MV-4-11 (cell line): ENCODE measurements at regions not wholly inside any gene's neighbourhood (a gene's known extent, or its start where the extent isn't known, plus 50 kb on each side); places are given as distances from the start of the nearest gene placed in this dataset.
"Not testable (repeated sequence)": the region's sequence is repeated elsewhere in the genome, so short reads cannot be mapped to it uniquely, and the experiment has no call there.

Experiments
- DNase-seq: peaks from one replicate; lab custom pipeline; 2025; lab: John Stamatoyannopoulos, UW

GRCh38 chr7:63587151-63587853 is 411.3 kb upstream of the ZNF722 start:
- not testable (repeated sequence) for DNase-seq

- DNase-seq = not testable (repeated sequence)
Observed at GRCh38 chr7:63591249-63591648, 407.4 kb upstream of the ZNF722 start.

GRCh38 chr7:63603812-63604211 is 394.8 kb upstream of the ZNF722 start:
- DNase-seq = not testable (repeated sequence)

- DNase-seq = not testable (repeated sequence)
Observed at GRCh38 chr7:63604853-63605252, 393.8 kb upstream of the ZNF722 start.

- not testable (repeated sequence) for DNase-seq
Observed at GRCh38 chr7:63617595-63617994, 381.1 kb upstream of the ZNF722 start.

GRCh38 chr7:63620169-63620735 is 378.4 kb upstream of the ZNF722 start:
- not testable (repeated sequence) for DNase-seq

GRCh38 chr7:63627590-63628485 is 370.8 kb upstream of the ZNF722 start:
- not testable (repeated sequence) for DNase-seq

- not testable (repeated sequence) for DNase-seq
Observed at GRCh38 chr7:63629024-63629423, 369.6 kb upstream of the ZNF722 start.

- DNase-seq = not testable (repeated sequence)
Observed at GRCh38 chr7:63636585-63636984, 362.1 kb upstream of the ZNF722 start.

- DNase-seq = peak; percentile 82
Observed at GRCh38 chr7:63665553-63665952, 333.1 kb upstream of the ZNF722 start.

GRCh38 chr7:63691408-63691807 is 307.2 kb upstream of the ZNF722 start:
- not testable (repeated sequence) for DNase-seq

- DNase-seq = not testable (repeated sequence)
Observed at GRCh38 chr7:63694296-63694695, 304.4 kb upstream of the ZNF722 start.
